ENCODE measurements at regions not wholly inside any gene's neighbourhood (a gene's known extent, or its start where the extent isn't known, plus 50 kb on each side); places are given as distances from the start of the nearest gene placed in this dataset.
A peak's percentile ranks its signal among the peaks of the same experiment; 100 is the strongest.

DNA sequence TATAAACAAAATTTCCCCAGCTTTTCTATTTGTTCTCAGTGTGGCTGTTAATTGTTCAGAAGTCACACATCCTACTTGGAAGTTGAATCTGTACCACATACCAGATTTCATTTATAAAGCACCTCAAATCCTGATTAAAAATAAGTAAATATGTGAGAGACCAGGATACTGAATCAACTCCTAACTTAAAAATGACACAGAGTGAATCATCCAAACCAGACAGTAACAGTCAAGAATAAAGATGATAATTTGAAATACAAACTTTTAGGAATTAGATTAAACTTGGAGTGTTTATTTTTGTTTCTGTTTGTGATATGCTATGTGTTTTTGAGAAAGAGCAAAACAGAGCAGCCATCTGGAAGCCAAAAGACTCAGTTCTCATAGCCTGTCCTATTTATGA, 633.2 kb upstream of the RORB start:
- DNase-seq (ENCODE audit: extremely low spot score) = no peak
- ChIA-PET CTCF (no interaction called here), POLR2A (no interaction called here)
- TF ChIP-seq, protein P1, sequence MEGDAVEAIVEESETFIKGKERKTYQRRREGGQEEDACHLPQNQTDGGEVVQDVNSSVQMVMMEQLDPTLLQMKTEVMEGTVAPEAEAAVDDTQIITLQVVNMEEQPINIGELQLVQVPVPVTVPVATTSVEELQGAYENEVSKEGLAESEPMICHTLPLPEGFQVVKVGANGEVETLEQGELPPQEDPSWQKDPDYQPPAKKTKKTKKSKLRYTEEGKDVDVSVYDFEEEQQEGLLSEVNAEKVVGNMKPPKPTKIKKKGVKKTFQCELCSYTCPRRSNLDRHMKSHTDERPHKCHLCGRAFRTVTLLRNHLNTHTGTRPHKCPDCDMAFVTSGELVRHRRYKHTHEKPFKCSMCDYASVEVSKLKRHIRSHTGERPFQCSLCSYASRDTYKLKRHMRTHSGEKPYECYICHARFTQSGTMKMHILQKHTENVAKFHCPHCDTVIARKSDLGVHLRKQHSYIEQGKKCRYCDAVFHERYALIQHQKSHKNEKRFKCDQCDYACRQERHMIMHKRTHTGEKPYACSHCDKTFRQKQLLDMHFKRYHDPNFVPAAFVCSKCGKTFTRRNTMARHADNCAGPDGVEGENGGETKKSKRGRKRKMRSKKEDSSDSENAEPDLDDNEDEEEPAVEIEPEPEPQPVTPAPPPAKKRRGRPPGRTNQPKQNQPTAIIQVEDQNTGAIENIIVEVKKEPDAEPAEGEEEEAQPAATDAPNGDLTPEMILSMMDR (IDR thresholded peaks at IDR 0.05; ENCODE audit: control extremely low read depth, extremely low read depth, low read depth, missing control alignments) = no peak

DNA sequence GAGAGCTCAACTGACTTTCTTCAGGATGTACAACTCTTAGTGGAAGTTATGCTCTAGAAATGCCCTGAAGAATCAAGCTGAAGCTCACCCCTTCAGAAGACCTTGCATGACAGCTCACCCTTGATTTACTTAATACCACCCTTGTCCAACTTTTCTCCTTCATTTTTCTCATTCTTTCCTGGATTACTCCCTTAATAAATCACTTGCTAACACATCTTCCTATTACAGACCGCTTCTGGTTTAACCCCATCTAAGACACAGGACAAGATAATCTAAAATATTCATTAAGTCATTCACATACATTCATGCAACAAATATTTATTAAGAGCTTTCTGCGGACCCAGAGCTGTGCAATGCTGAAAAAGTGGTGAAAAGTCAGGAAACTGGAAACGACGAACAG, 630.7 kb upstream of the RORB start:
- TF ChIP-seq, protein P1 (IDR thresholded peaks at IDR 0.05; ENCODE audit: control extremely low read depth, extremely low read depth, low read depth, missing control alignments) = no peak
- no peak for DNase-seq (ENCODE audit: extremely low spot score)
- ChIA-PET CTCF (interaction anchor here (0.8 to 1.1 kb wide), 2 partner anchors 13 to 70 kb away, joined by 3 read pairs; no protein-coding TSS in a partner anchor), POLR2A (no interaction called here)

DNA sequence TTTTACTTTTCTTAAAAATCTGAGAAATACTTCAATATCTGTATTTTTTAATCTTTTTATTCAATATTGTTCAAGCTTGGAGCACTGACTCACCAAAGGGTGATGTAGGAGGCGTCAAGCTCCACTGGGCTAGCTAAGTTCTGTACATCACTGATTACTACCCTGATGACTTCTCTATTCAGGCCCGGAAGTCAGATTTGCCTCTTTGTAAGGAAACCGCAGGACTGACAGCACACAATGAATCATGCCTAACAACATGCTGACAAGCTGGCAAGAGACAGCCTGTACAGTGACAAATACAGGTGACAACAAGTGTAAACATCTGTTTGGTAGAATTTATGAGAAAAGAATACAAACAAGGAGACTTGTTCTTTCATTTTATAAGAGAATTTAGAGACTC, 627.9 kb upstream of the RORB start:
- TF ChIP-seq, protein P1 (IDR thresholded peaks at IDR 0.05; ENCODE audit: control extremely low read depth, extremely low read depth, low read depth, missing control alignments) = no peak
- ChIA-PET POLR2A (no interaction called here), CTCF (interaction anchor here (0.7 to 1.2 kb wide), 7 partner anchors 8 to 26 kb away, joined by 3 to 4 read pairs (median 3); no protein-coding TSS in a partner anchor)
- DNase-seq (ENCODE audit: extremely low spot score) = peak; percentile 21

DNA sequence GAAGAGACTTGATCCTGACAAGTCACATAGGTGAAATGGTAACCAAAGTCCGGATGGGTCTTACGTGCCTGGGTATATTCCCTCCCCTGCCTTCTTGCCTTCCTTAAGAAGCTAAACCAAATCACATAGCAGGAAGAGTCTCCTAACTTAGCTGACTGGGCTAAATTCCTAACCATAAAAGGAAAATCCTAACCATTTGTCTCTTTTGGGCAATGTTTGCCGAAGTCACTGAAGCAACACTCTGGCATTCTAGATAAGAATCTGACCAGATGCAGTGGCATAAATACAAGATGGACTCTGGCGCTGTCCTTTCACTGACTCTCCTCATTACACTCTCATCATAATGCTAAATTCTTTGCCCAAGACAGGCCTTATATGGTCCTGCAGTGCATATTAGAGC, 625.5 kb upstream of the RORB start:
- ChIA-PET CTCF (no interaction called here), POLR2A (no interaction called here)
- no peak for DNase-seq (ENCODE audit: extremely low spot score)
- TF ChIP-seq, protein P1 (IDR thresholded peaks at IDR 0.05; ENCODE audit: control extremely low read depth, extremely low read depth, low read depth, missing control alignments) = no peak

DNA sequence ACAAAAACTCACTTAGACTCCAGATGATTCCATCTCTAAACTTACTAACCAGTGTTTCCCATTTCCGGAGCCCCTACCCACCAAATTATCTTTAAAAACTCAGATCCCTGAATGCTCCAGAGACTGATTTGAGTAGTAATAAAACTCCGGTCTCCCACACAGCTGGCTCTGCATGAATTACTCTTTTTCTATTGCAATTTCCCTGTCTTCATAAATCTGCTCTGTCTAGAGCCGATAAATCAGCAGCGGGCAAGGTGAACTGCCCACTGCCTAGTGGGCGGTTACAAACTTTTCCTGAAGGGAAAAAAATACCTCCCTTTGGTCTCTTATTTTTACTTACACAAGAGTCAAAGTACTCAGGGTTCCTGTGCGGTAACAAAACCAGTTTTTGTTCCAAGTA, 624.4 kb upstream of the RORB start:
- POLR2A ChIA-PET = no interaction called here
- DNase-seq (ENCODE audit: extremely low spot score) = no peak
- CTCF ChIA-PET = no interaction called here
- TF ChIP-seq, protein P1 (IDR thresholded peaks at IDR 0.05; ENCODE audit: control extremely low read depth, extremely low read depth, low read depth, missing control alignments) = no peak

DNA sequence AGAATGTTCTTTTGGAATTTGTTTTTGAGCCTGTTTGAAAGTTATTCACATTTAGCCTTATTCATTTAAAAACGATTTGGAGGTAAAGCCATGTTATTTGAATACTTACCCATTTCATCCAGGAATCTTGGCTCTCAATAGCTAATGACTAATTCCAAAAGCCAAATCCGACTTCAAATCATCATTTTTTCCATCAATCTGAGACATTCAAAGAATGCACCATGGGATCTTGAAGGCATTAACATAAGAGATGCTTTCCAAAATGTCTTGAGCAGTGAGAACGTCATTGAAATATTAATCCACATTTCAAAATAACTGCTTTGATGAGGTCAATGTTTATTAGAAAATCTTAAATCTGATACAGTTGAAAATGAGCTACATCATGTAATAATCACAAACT, 617.0 kb upstream of the RORB start:
- CTCF ChIA-PET = interaction anchor here (1.6 kb wide), 1 partner anchor 9 kb away, joined by 4 read pairs; no protein-coding TSS in a partner anchor
- DNase-seq (ENCODE audit: extremely low spot score) = no peak
- TF ChIP-seq, protein P1 (IDR thresholded peaks at IDR 0.05; ENCODE audit: control extremely low read depth, extremely low read depth, low read depth, missing control alignments) = no peak
- POLR2A ChIA-PET = no interaction called here

DNA sequence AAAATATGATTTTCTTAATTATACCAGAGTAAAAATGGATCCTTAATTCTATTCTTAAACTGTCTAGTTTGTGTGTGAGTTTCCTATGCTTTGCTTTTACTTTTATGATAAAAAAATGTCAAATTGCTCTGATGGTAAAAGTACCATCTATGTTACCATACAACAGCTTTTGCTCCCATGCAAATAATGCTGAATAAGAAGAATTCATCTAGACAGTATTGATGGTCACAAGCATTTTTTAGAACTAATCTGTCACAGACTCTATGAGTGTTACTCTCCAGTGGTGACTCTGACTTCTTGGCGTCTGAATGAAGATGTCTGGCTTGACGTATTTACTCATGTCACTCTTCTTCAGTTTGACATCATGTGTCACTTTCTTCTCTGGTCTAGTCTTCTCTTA, 608.1 kb upstream of the RORB start:
- POLR2A ChIA-PET = no interaction called here
- CTCF ChIA-PET = interaction anchor here (0.8 to 1.1 kb wide), 2 partner anchors 10 to 20 kb away, joined by 3 to 4 read pairs; no protein-coding TSS in a partner anchor
- TF ChIP-seq, protein P1 (IDR thresholded peaks at IDR 0.05; ENCODE audit: control extremely low read depth, extremely low read depth, low read depth, missing control alignments) = no peak
- no peak for DNase-seq (ENCODE audit: extremely low spot score)
